Activated CD4-positive, alpha-beta T cell treated with anti-CD3 and anti-CD28 coated beads, Interleukin-2, amount 50 U/mL, for 16 hours (primary cell): ENCODE measurements at regions not wholly inside any gene's neighbourhood (a gene's known extent, or its start where the extent isn't known, plus 50 kb on each side); places are given as distances from the start of the nearest gene placed in this dataset.

Source experiments
- DNase-seq: peaks from one replicate; pipeline ENCODE4 v3.0.0-alpha.2; 2020

DNA sequence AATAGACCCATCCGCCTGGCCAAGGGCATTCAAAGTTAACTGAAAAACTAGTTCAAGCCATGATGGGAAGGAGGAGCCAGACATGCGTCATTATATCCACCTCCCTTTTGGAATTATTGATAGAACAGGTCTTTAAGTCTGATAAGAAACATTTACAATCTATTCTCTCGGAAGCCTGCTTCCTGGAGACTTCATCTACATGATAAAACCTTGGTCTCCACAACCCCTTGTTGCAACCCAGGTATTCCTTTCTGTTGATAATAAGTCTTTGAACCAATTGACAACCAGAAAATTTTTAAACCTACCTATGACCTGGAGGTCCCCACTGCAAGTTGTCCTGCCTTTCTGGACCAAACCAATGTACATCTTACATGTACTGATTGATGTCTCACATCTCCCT lies 451.3 kb downstream of the NAF1 start:
- no peak for DNase-seq

DNA sequence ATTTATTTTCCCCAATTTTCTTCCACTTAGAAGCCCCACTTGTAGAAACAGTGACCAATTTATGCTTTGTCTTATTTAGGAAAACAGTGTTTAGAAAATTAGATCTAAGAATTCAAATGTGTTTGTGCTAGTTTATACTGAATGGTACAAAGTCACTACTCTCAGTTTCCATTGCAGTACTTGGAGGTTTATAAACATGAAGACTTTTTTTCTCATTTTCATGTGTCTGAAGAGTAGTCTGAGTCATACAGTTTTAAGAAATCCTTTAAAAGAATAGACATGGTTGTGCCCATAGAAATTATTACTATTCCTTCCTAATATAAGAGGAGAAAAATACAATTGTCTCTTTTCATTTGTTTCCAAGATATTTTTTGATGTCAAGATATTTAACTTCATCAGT lies 458.7 kb downstream of the NAF1 start:
- no peak for DNase-seq

DNA sequence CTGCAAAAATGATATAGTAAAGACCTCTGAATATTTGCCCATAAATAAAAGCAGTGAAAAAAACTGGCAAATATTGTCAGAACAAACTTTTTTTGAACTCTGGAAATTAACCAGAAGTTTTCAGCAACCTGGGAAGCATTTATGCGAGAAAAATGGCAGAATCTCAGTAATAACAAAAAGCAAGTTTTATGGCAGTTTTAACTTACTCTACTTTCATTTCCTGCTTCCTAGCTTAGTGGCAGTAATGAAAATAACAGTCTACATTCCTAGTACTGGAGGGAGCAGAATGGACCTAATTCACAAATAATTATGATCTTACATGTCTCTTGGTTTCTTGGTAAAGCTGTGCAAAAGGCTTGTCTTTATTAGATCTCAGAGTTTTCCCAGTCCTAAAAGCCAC lies 460.1 kb downstream of the NAF1 start:
- DNase-seq: no peak

DNA sequence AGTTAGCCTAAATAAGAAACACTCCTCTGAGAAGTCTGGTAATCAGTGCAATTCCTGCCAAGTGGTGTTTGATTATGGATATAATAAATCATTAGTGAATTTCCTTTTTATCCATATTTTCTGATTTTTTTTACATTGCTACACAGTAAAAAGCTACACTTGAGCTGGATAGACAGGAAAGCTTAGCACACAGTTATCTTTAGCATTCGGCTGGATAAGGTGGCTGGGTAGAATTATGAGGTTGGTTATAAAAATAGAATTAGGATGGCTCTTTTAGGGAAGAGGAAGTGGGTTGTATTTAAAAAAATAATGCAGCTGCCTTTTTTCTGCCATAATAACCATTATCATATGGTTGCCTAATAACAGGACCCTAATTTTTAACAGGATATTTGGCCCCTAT lies 460.6 kb downstream of the NAF1 start:
- DNase-seq: no peak

DNA sequence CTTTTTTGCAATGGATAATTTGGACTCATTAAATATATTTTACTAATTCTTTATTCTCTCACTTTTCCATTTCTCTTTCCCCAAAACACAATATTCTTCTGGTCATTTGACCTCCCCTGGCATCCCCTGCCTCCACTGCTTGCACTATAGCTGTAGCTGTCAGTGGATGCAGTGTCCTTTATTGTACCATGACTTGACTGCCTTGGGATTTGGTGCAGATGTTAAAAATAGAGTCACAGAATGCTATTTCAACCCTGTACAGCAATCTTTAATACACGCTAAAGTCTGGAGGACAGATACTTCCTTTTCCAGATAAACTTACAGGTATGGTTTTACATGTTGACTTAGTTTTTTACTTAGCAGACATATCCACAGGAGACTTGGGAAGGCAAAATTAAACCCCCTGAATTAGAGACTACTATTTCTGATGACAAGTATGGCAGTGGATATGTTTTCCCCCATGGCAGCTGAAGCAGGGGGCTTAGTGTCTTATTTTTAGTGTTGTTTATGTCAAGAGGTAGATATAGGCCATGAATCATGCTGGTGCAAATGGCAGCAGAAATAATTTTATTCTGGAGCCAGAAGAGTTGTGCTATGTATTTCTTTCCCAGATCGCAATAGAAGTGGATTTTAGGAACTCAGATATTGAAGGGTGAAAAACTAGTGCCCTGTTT lies 461.4 kb downstream of the NAF1 start:
- DNase-seq: no peak

DNA sequence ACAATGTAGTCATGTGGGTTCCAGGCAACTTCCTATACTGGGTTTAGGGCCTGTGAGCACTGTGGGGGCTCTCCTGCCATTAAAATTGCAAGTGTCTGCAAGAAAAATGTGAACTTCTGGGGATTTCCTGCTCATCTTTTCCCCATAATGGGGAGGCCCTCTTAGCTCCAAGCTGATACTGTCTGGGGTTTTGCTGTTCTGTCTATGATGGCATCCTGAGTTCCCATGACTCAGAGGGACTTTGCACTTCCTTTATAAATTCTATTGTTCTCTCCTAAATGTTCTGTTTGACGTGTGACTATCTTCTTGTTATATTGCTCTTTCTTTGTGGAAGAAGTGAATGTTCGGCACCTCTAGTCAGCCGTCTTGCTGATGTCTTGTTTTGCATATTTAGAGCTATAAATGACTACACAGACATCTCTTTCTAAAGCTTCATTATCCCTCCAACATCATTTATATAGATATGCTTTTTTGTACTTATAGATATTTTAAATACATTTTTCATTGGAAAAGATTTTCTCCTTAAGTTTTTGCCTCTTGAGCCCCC lies 465.8 kb downstream of the NAF1 start:
- no peak for DNase-seq

DNA sequence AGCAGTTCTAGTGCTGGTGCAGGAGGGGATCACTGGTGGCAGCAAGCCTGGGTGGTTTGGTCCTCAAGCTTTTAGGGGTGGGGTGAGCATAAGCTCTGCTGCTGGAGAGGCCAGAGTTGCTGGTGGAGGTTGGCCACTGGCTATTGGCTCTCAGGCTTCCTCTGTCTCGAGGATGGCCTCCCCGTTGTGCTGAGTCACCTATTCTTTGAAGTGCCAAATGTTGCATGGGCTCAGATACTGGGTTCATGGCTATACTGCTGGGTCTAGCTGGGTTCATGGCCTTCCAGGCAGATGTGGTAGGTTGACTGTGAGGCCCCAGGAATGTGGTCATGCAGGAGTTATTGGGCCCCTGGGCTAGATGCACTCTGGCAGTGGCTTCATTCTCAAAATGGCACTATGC lies 466.3 kb downstream of the NAF1 start:
- no peak for DNase-seq

DNA sequence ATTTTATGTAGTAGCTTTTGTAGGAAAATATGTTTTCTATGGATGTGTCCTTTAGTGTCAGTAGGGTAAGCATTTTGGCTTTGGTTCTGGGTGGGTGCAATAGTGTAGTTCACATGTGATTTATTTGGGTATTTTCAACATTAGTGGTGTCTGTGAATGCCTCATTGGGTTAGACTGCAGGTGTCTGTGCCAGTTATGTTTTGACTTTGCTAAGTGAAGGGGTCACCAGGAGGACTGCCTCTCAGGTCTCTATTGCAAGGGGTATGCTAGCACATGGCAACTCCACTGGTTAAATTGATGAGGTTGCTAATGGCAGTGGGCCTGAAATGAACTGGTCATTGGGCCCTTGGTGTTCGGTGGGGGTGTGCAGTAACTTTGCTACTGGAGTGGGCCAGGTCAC lies 467.1 kb downstream of the NAF1 start:
- DNase-seq: no peak

DNA sequence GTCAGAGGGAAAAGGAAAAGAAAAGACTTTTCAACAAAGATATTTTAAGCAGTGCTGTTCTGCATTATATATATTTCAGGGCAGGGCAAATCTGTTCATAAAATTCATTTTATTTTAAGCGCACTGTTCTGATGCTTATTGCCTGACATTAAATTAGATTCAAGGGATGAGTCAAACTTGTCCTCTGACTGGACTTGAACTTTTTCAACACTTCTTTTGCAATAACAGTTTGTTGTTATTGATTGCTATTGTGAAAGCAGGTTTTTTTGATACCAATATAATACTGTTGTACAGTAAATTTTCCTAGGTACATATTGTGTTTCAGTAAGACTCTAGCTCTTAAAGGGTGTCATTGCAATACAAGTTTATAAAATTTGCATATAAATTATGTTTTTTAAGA lies 481.3 kb downstream of the NAF1 start:
- DNase-seq: no peak

DNA sequence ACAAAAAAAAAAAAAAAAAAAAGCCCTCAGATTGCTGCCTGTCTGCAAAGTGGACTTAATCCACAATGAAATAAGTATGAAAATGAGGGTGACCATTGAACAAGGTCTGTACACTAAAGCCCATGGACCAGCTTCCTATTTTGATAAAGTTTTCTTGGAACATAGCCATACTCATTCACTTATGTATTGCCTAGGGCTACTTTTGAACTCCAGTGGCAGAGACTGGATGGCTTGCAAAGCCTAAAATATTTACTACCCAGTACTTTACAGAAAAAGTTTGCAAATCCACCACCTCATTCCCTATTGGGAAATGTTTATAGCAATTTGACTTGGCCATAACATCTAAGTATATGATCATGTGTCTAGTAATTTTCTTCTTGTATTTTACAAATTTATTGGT lies 481.7 kb downstream of the NAF1 start:
- no peak for DNase-seq

DNA sequence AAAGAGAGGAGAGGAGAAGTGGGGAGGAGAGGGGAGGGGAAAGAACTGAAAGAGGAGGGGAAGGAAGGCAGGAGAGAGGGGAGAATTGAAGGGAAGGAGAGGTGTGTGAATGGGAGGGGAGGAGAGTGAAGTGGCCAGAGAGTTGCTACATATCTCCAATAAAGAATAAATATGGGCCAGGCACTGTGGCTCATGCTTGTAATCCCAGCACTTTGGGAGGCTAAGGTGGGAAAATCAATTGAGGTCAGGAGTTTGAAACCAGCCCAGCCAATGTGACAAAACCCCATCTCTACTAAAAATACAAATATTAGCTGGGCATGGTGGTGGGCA lies 482.4 kb downstream of the NAF1 start:
- no peak for DNase-seq

DNA sequence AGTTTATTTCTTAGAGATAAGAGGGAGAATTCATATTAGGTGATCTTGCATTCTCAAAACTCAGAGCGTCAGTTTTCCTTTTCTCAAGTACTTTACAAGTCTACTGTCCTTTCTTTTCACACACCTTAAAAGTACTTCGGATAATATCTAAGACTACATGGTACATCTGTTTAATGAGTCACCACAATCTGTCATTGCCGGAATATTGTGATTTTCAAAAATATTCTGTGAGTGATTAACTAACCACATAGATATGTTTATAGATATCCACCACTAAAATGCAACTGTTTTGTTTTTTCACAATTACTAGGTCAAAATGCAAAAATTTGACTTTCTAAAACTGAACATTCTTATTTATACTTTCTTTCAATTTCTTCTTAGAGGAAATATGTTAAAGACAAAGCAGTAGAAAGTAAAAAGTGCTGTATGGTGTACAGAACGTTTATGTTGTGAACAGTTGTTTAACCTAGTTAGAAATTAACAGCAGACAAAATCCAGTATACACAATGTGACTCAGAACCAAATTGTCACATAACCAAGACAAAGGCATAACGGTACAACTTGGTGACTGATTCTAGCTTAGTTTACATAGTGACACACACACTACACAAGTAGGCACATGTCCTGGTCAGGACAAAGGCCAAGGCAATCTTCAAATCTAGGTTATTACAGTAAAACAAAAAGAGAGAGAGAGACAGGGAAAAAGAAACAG lies 482.9 kb downstream of the NAF1 start:
- DNase-seq: no peak

DNA sequence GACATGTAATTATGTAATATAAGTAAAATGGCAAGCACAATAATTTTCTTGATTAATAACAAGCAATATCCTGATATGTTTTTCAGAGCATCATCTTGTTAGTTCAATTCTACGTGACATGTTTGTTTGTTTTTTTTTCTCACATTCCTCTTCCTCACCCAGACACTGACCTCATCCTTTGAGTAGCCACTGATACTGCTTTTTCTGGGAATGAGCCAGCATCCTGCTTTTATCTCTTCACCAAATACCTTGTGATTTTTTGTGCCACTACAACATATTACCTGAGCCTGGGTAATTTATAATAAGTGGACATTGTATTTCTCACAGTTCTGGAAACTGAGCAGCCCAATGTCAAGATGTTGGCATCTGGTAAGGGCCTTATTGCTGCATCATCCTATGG lies 484.0 kb downstream of the NAF1 start:
- no peak for DNase-seq

DNA sequence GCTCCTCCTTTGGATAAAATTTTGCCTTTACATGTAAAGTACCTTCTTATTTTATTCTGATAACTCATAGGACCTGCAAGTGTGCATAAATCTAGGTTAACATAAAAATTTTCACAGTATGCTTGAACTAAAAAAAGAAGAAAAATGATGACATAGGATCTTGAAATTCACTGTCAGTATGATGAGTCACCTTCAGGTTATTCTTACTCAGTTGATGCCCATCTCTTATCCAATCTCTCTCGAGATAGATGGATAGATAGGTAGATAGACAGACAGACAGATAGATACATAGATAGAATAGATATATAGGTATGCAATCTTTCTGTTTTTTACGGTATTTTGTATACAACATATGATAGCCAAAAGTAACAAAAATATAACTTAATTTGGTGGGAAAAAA lies 485.5 kb downstream of the NAF1 start:
- no peak for DNase-seq

DNA sequence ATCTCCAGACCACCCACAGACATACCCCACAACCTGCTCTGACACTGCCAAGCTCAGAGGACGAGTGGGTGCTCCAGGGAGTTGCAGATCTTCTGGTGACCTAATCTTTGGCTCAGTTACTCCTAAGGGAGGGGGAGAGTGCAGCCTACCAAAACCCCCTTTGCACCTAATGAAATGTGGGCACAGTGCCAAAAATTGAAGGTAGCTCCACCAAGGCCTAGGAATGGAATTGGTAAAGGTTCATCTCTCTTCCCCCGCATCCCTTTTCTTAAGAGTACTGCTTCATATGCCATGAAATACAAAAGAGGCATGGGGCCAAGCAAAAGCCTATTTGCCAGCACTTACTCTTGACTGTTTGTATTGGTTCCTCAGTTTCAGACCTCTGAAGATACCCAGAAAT lies 491.0 kb downstream of the NAF1 start:
- DNase-seq: no peak

DNA sequence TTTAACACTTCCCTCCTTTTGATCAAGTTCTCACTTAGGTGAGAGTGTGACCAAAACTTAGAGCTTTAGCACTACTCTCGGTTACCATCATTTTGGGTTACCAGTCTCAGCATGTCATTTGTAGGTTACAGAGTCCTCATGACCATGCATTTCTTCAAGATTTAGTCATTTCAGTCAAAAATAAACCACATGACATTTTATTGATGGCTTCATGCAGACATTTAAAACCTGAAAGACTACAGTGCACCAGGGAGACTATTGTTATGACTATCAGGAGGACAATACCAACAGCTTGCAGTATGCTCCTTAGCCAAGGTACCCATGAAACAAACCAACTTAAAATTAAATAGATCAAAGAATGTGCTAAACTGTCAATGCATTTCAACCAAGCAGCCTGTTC lies 498.1 kb upstream of the FSTL5 start:
- no peak for DNase-seq

DNA sequence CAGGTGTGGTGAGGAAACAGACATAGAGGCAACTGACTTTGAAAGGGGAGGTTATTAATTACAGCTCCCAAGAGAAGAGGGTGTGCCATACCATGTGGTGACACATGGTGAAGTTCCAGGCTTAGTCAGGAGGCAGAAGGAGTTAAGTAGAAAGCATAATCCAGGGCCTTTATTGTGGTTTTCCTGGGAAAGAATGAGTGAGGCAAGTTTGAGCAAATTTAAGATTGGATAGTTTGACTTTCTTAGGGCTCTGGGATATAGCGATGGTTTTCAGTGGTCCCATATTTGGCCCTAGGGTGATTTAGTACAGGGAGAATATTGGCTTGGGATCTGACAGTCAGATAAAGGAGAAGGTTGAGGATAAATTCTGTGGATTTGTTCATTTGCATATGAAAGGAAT lies 495.9 kb upstream of the FSTL5 start:
- no peak for DNase-seq

DNA sequence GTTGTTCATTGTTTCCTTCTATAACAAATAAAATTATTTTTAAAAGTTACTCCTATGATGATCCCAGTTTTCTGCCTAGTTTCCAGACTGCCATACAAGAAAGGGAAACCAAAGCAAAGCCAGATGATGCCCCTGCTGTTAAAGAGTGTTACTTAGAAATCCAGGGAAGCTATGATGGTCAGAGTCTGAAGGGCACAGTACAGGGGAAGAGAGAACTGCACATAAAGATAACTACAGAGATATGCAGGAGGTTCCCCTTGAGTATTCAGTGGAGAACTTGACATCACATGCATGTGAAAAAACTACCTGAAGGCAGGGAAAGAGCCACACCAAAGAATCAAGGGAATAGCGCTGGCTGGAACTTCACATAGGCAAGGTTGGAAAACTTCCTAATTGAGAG lies 494.2 kb upstream of the FSTL5 start:
- DNase-seq: no peak

DNA sequence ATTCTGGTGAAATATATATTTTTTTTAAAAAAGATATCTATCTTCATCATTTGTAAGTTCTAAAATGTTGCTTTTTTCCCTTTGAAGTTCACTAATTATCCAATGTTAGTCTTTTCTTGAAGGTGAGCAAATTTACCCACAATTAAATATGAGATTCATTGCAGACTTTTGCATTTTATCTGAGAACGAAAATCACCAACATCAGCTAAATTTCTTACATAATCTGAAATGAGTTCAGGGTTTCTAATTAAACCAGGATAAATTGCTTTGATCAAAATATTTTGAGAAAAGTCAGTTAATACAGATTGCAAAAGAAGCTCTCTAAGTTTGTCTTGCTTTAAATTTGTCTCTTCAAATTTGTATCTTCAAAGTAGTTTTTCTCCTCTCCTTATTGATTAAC lies 486.4 kb upstream of the FSTL5 start:
- DNase-seq: no peak

DNA sequence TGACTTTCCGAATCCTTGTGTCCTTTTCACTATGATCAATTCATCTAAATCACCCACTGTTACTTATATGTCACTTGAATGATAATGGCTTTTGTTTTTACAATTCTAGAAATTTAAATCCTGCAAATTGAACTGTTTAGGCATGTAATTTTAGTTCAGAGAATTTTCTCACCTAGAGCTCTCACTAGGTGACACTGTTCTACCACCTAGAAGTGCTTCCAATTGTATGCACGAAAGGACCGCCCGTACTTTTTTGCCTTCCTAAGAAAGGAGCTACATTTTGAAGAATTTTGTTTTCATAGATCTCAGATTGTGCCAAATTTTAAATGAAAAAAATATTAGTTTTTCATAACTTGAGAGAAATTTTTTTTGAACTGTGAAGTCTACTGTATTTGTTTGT lies 481.6 kb upstream of the FSTL5 start:
- DNase-seq: no peak

DNA sequence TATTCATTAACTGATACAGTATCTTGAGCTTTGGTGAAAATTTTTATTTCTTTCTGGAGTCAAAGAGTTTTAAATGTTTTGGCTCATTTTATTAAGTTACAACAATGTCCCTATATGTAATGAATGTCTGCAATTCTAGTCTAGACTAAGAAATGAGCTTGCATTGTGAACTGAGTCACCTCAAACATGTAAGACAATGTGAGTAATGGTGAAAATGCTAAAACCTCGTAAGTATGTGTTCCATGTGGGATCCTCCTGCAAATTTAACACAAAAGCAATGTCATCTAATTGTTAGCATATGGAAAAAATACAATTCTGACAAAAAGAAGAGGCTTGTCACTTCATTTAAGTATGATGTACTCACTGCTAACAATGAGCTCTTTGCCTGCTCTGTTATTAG lies 480.5 kb upstream of the FSTL5 start:
- no peak for DNase-seq

DNA sequence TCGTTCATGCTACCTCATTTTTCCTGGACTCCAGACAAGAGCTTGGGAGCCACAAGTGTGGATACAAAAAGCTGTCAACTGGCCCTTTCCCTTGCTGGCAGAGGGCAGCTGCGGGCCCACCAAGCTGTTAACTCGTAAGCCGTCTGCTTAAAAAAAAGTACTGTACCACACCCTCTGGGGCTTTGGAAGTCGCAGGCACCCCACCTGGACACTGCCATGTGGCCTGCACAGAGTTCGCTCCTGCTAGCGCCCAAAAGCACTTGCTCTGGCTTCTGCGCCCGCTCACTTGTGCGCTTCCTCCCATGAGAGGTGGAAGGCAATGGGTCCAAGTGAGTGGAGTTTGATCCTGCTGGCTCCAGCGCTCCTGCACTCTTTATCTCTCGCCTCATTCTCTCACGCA lies 476.4 kb upstream of the FSTL5 start:
- DNase-seq: no peak

DNA sequence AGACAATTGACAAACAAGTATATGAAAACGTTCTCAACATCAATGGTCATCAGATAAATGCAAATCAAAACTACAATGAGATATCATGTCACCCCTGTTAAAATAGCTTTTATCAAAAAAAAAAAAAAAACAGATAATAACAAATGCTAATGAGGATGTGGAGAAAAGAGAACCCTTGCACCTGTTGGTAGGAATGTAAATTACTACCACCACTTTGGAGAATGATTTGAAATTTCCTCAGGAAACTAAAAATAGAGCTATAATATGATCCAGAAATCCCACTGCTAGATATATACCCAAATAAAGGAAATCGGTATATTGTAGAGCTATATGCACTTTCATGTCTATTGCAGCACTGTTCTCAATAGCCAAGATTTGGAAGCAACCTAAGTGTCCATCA lies 470.6 kb upstream of the FSTL5 start:
- DNase-seq: no peak

DNA sequence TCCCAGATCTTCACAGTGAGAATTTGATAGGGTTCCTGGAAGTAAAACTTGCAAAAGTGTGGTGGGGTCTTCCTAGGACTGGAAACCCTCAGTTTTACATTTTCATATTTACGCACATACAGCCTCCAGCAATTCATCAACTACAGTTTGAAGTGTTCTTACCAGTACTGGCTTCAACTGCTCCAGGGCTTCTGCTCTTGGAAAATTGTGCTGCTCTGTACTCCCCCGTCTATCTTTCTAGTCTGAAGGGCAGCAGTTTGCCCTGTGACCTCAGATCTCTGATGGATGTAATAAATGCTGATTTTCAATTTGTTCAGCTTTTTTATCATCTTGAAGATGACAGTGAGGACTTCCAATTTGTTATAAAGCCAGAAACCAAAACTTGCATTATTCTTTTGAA lies 458.9 kb upstream of the FSTL5 start:
- no peak for DNase-seq

DNA sequence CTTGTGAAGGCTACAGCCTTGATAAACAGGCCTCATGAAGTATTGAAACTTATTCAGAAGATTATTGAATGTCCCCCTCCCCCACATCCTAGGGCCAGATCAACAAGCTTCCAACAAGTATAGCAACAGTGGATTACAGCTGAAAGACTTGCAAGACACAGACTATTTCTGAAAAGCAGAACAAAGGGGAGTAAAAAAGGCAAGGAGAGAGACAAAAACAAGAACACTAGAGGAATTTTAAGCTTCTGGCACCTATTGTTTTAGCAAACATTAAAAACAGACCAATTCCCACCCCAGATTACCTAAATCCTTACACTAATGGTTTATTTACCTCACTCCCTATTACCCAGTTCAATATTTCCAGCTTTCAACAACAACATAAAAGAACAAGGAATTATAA lies 446.3 kb upstream of the FSTL5 start:
- no peak for DNase-seq
